Testis (tissue), 2 donors: ENCODE measurements at regions not wholly inside any gene's neighbourhood (a gene's known extent, or its start where the extent isn't known, plus 50 kb on each side); places are given as distances from the start of the nearest gene placed in this dataset.

Experiments
- DNase-seq: peaks from one replicate; pipeline ENCODE4 v3.0.0-alpha.2; 2019
- H3K27ac ChIP-seq, 2 donors: fragments of 200-600 bp; sonication (generic); one replicate each; pipeline ENCODE4 v1.5.1; 2019
- H3K27me3 ChIP-seq: fragments of 200-600 bp; sonication (generic); one replicate; pipeline ENCODE4 v1.5.1; 2019
- H3K36me3 ChIP-seq: fragments of 200-600 bp; sonication (generic); one replicate; pipeline ENCODE4 v1.5.1; 2017; ENCODE audit warnings: low read depth; ENCODE audit errors: missing control alignments
- H3K4me1 ChIP-seq: fragments of 200-600 bp; sonication (generic); one replicate; pipeline ENCODE4 v1.5.1; 2019
- H3K4me3 ChIP-seq, 2 donors: fragments of 200-600 bp; sonication (generic); one replicate each; pipeline ENCODE4 v1.5.1; 2017 to 2019
- H3K9me3 ChIP-seq: fragments of 200-600 bp; sonication (generic); one replicate; pipeline ENCODE4 v1.5.1; 2017
- POLR2A ChIP-seq: fragments of 450-650 bp; IDR thresholded peaks from one replicate; pipeline ENCODE4 v1.6.1; 2017; ENCODE audit warnings: antibody characterized with exemption, mild to moderate bottlenecking, moderate library complexity
- WGBS, 2 donors: methylation state at CpG; one replicate each; pipeline ENCODE4 v1.1.5; 2018; 5-methylcytosine and 5-hydroxymethylcytosine counted together
- intact Hi-C: fragments of 100-400 bp; cut with DNase I; formaldehyde crosslinking; loops from one replicate; pipeline ENCODE4 v1.15.1; 2023; ENCODE audit warnings: low total_unique reads
- TF ChIP-seq, protein P1 (sequence below), 3 experiments: fragments of 450-650 bp in 2 of 3; fragments of 200-600 bp in 1 of 3; sonication (generic) in 1 of 3; IDR thresholded peaks; one replicate each; pipeline ENCODE4 v1.5.1; 2016 to 2019; ENCODE audit warnings: antibody characterized with exemption in 3 of 3, mild to moderate bottlenecking in 2 of 3, moderate library complexity in 1 of 3

DNA sequence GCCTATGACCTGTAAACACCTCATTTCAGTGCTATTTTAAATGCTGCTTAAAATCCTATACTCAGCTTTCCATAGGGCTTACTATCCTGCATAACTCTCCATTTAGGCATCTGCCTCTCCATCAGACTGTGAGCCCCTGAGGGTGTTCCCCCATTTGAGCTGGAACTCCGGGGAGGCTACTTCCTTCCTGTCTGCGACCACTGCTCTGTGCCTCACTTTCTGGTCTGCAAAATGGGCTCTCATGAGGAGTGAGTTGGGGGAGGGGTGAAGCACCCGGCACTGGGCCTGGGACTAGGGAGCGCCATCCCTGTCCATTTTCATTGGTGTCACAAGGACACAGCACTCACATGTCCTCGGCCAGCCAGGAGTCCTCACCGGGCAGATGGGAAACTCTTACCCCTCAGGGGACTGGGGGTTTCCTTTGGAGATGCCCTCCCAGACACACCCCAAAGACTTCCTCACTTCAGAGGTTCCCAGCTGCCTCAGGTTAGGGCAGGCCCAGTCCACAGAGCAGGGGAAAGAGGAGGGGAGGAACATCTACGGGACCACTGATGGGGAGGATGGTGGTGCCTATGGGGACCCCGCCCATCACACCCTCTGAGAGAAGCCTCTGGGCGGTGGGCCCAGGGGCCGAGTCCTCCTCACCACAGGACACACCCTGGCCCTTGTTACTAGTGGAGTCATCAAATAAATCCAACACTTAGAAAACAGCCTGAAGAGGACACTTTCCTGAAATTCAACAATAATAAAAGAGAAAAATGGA is 134.9 kb downstream of the MATN1 start:
- TF ChIP-seq POLR2A: no peak
- TF ChIP-seq, protein P1, sequence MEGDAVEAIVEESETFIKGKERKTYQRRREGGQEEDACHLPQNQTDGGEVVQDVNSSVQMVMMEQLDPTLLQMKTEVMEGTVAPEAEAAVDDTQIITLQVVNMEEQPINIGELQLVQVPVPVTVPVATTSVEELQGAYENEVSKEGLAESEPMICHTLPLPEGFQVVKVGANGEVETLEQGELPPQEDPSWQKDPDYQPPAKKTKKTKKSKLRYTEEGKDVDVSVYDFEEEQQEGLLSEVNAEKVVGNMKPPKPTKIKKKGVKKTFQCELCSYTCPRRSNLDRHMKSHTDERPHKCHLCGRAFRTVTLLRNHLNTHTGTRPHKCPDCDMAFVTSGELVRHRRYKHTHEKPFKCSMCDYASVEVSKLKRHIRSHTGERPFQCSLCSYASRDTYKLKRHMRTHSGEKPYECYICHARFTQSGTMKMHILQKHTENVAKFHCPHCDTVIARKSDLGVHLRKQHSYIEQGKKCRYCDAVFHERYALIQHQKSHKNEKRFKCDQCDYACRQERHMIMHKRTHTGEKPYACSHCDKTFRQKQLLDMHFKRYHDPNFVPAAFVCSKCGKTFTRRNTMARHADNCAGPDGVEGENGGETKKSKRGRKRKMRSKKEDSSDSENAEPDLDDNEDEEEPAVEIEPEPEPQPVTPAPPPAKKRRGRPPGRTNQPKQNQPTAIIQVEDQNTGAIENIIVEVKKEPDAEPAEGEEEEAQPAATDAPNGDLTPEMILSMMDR (IDR thresholded peaks at IDR 0.05): no peak
- no peak overlapping the region for H3K27ac ChIP-seq
- H3K27me3 ChIP-seq: no peaks in the 10 kb centered on the region
- H3K4me1 ChIP-seq: no peaks in the 10 kb centered on the region
- intact Hi-C loops: no loop called here
- H3K4me3 ChIP-seq: no peak overlapping the region
- no peaks in the 10 kb centered on the region for H3K36me3 ChIP-seq
- DNase-seq: no peak
- H3K9me3 ChIP-seq: no peaks in the 10 kb centered on the region
- WGBS, 2 donors: 85 to 87% methylated on average over 7 to 10 of the region's 10 CpGs

DNA sequence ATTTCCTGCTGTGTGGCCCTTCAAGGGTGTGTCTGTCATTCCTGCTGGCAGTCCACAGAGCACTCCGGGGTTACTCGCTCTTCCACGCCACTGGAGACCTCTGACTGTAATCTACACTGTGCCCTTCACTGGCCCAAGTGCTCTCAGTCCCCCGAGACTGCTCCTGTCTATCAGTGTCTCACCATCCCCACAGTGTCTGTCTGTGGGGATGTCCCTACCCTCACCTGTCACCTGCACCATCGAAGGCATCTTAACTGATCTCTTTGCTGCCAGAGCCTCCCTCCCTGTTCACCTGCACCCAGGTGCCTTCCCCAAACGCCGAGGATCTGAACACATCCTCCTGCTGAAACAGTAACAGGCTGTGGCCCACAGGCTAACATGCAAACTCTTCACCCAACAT is 136.7 kb downstream of the MATN1 start:
- no peaks in the 10 kb centered on the region for H3K4me1 ChIP-seq
- H3K27me3 ChIP-seq: no peaks in the 10 kb centered on the region
- DNase-seq: no peak
- H3K27ac ChIP-seq: no peak overlapping the region
- no peaks in the 10 kb centered on the region for H3K9me3 ChIP-seq
- no peak overlapping the region for H3K4me3 ChIP-seq
- WGBS, 2 donors: 80 to 83% methylated on average over 7 of the region's 7 CpGs
- TF ChIP-seq, protein P1 (IDR thresholded peaks at IDR 0.05): no peak
- TF ChIP-seq POLR2A: no peak
- intact Hi-C loops: no loop called here
- H3K36me3 ChIP-seq: no peaks in the 10 kb centered on the region

DNA sequence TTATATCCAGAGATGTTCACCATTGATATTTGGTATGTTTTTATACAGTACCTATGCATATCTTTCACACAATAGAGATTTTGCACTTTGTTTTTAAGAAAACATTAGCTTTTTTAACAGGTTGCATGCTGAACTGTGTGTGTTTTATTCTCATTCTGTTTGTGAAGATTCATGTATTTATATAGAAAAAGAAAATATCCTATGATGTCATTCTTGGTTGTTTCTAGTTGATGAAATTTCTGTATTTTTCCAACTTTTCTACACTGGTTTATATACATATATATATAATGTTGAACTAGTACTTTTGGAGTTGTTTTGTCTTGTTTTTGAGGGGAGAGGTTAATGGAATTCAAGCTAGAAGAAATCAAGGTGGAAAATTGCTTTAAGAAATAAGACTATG is 143.8 kb downstream of the MATN1 start:
- Histone ChIP-seq H3K9me3 (no peaks in the 10 kb centered on the region), H3K4me3 (no peak overlapping the region), H3K27ac (no peak overlapping the region), H3K36me3 (no peaks in the 10 kb centered on the region), H3K4me1 (no peaks in the 10 kb centered on the region), H3K27me3 (no peaks in the 10 kb centered on the region)
- intact Hi-C loops: no loop called here
- DNase-seq: no peak
- TF ChIP-seq POLR2A: no peak
- TF ChIP-seq, protein P1 (IDR thresholded peaks at IDR 0.05): no peak

DNA sequence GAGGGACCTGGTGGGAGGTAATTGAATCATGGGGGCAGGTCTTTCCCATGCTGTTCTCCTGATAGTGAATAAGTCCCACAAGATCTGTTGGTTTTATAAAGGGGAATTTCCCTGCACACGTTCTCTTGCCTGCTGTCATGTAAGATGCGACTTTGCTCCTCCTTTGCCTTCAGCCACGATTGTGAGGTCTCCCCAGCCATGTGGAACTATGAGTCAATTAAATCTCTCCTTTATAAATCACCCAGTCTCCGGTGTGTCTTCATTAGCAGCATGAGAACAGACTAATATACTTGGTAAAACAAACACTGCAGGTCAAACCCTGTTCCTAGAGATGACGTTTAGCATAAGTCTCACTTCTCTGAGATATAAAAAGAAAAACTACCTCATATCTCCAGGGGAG is 148.3 kb downstream of the MATN1 start:
- Histone ChIP-seq H3K4me3 (no peak overlapping the region), H3K9me3 (no peaks in the 10 kb centered on the region), H3K27me3 (no peaks in the 10 kb centered on the region), H3K36me3 (no peaks in the 10 kb centered on the region), H3K4me1 (no peaks in the 10 kb centered on the region), H3K27ac (no peak overlapping the region)
- WGBS, 2 donors: 55 to 62% methylated on average over 5 of the region's 5 CpGs
- intact Hi-C loops: no loop called here
- no peak for DNase-seq
- TF ChIP-seq, protein P1 (IDR thresholded peaks at IDR 0.05): no peak
- no peak for TF ChIP-seq POLR2A

DNA sequence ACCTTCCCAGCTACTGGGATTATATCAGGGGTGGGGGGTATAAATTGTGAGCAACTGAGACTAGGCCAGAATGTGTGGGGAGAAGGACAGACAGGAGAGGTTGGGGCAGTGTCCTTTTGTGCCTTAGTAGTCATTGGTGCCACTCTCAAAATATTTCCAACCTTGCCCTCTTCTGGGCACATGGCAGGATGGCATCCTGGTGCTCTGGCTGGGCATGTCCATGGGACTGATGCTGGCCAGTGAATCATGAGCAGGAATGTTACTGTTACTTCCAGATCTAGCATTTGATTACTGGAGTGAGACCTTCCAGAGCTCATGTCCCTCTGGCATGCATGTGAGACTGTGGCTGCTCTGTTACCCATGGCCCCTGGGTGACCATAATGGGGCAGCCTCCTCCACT is 151.2 kb downstream of the MATN1 start:
- no peak for DNase-seq
- TF ChIP-seq, protein P1 (IDR thresholded peaks at IDR 0.05): no peak
- no peak for TF ChIP-seq POLR2A
- intact Hi-C loops: no loop called here

More for the DNA sequence above, 151.2 kb downstream of the MATN1 start:
- no peaks in the 10 kb centered on the region for H3K36me3 ChIP-seq
- no peaks in the 10 kb centered on the region for H3K9me3 ChIP-seq
- H3K4me1 ChIP-seq: no peaks in the 10 kb centered on the region
- no peaks in the 10 kb centered on the region for H3K27me3 ChIP-seq
- H3K4me3 ChIP-seq: no peak overlapping the region
- H3K27ac ChIP-seq: no peak overlapping the region
